ENCODE measurements at regions not wholly inside any gene's neighbourhood (a gene's known extent, or its start where the extent isn't known, plus 50 kb on each side); places are given as distances from the start of the nearest gene placed in this dataset.
"Not testable (repeated sequence)": the region's sequence is repeated elsewhere in the genome, so short reads cannot be mapped to it uniquely, and the experiment has no call there.

DNA sequence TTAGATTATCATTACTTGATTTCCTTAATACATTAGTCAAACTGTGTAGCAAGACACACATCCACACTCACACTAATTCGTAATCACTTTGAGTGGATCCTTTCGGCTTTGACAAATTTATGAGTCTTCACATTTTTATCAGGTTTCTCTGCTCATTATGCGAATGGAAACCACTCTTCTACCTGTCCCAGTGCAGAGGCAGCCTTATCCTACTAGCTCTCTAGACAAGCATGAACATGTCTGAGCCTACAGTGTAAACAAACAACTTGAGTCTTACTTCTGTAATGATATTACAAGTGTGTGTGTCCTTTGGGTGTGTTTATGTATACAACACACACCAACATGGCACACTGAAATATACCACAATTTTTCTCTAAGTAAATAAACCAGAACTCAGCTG lies 361.9 kb upstream of the CHST9 start:
- ChIA-PET CTCF (no interaction called here), POLR2A (ENCODE audit: low non-redundant PET) (no interaction called here)
- TF ChIP-seq, protein P1, sequence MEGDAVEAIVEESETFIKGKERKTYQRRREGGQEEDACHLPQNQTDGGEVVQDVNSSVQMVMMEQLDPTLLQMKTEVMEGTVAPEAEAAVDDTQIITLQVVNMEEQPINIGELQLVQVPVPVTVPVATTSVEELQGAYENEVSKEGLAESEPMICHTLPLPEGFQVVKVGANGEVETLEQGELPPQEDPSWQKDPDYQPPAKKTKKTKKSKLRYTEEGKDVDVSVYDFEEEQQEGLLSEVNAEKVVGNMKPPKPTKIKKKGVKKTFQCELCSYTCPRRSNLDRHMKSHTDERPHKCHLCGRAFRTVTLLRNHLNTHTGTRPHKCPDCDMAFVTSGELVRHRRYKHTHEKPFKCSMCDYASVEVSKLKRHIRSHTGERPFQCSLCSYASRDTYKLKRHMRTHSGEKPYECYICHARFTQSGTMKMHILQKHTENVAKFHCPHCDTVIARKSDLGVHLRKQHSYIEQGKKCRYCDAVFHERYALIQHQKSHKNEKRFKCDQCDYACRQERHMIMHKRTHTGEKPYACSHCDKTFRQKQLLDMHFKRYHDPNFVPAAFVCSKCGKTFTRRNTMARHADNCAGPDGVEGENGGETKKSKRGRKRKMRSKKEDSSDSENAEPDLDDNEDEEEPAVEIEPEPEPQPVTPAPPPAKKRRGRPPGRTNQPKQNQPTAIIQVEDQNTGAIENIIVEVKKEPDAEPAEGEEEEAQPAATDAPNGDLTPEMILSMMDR (conservative IDR thresholded peaks at IDR 0.05; ENCODE audit: low read depth), result no peak
- H3K27ac ChIP-seq, result no peak overlapping the region
- DNase-seq (ENCODE audit: low spot score), result no peak

DNA sequence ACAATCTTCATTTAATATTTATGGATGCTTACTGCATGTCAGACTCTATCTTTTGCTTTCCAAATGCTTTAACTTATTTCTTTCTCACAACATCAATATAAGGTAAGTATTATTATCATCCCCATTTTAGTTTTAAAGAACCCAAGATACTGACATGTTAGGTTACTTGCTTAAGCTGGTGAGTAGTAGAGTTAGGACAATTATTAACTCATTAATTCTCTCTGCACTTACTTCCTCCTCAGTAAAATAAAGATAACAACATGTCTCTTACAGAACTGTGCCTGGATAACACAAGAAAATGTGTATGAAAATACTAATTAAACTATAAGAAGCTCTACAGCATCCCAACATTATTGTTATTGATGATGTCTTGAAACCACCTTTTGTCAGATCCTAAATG lies 359.1 kb upstream of the CHST9 start:
- POLR2A ChIA-PET (ENCODE audit: low non-redundant PET), result no interaction called here
- H3K27ac ChIP-seq, result no peak overlapping the region
- DNase-seq (ENCODE audit: low spot score), result no peak
- TF ChIP-seq, protein P1 (conservative IDR thresholded peaks at IDR 0.05; ENCODE audit: low read depth), result no peak
- CTCF ChIA-PET, result no interaction called here

GRCh38 chr18:27541293-27541692 lies 356.2 kb upstream of the CHST9 start:
- TF ChIP-seq, protein P1 (conservative IDR thresholded peaks at IDR 0.05; ENCODE audit: low read depth), result no peak
- ChIA-PET POLR2A (ENCODE audit: low non-redundant PET) (no interaction called here), CTCF (no interaction called here)
- no peak for DNase-seq (ENCODE audit: low spot score)
- H3K27ac ChIP-seq, result no peak overlapping the region

DNA sequence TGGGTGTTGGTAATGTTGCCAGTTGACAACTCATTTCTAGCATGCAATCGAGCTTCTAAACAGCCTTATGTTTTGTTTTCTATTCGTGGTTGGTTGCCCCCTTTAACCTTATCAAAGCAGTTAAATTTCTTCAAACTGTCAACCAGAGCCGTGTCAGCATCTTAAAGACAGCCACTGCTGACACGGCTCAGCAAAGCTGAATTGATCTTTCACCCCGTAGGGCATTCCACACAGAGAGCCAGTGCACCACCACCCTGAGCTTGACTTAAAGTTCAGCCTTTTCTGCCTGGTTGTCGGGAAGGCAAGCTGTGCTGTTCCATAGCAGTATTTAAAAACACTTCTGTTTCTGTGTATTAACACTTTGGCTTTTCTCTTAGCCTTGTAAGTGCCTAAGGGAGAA lies 355.0 kb upstream of the CHST9 start:
- TF ChIP-seq, protein P1 (conservative IDR thresholded peaks at IDR 0.05; ENCODE audit: low read depth), result no peak
- no peak overlapping the region for H3K27ac ChIP-seq
- CTCF ChIA-PET, result no interaction called here
- no peak for DNase-seq (ENCODE audit: low spot score)
- POLR2A ChIA-PET (ENCODE audit: low non-redundant PET), result no interaction called here

- ChIA-PET CTCF (no interaction called here), POLR2A (ENCODE audit: low non-redundant PET) (no interaction called here)
- TF ChIP-seq, protein P1 (conservative IDR thresholded peaks at IDR 0.05; ENCODE audit: low read depth), result no peak
- no peak overlapping the region for H3K27ac ChIP-seq
- DNase-seq (ENCODE audit: low spot score), result no peak
These were observed 343.9 kb upstream of the CHST9 start for GRCh38 chr18:27528925-27529521.

- no peak for DNase-seq (ENCODE audit: low spot score)
- CTCF ChIA-PET, result interaction anchor here (0.6 kb wide), 1 partner anchor 29 kb away, joined by 3 read pairs; no protein-coding TSS in a partner anchor
- H3K27ac ChIP-seq, result no peak overlapping the region
- POLR2A ChIA-PET (ENCODE audit: low non-redundant PET), result no interaction called here
- TF ChIP-seq, protein P1 (conservative IDR thresholded peaks at IDR 0.05; ENCODE audit: low read depth), result no peak
These were observed 342.7 kb upstream of the CHST9 start for GRCh38 chr18:27527856-27528255.

DNA sequence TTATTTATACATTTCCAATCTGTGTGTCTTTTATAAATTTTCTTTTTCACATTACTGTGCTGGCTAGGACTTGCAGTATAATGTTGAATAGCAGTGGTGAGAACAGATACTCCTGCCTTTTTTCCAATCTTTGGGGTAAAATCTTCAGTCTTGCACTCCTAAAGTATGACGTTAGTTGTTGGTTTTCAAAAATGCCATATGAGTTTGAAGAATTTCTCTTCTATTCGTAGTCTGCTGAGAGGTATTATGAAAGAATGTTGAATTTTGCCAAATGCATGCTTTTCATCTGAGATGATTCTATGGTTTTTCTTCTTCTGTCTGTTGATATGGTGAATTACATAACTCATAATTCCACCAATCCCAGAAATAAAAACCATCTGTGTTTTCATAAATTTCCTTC lies 335.3 kb upstream of the CHST9 start:
- TF ChIP-seq, protein P1 (conservative IDR thresholded peaks at IDR 0.05; ENCODE audit: low read depth), result no peak
- H3K27ac ChIP-seq, result no peak overlapping the region
- no peak for DNase-seq (ENCODE audit: low spot score)
- ChIA-PET CTCF (no interaction called here), POLR2A (ENCODE audit: low non-redundant PET) (no interaction called here)

DNA sequence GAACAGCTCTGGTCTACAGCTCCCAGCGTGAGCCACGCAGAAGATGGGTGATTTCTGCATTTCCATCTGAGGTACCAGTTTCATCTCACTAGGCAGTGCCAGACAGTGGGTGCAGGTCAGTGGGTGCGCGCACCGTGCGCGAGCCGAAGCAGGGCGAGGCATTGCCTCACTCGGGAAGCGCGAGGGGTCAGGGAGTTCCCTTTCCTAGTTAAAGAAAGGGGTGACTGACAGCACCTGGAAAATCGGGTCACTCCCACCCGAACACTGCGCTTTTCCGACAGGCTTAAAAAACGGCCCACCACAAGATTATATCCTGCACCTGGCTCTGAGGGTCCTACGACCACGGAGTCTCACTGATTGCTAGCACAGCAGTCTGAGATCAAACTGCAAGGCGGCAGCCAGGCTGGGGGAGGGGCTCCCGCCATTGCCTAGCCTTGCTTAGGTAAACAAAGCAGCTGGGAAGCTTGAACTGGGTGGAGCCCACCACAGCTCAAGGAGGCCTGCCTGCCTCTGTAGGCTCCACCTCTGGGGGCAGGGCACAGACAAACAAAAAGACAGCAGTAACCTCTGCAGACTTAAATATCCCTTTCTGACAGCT lies 325.0 kb upstream of the CHST9 start:
- H3K27ac ChIP-seq; DNase-seq (ENCODE audit: low spot score); POLR2A ChIA-PET (ENCODE audit: low non-redundant PET); CTCF ChIA-PET: not testable (repeated sequence)

Measured in RWPE1 (cell line).